IPS-20b (cell line): ENCODE measurements at regions not wholly inside any gene's neighbourhood (a gene's known extent, or its start where the extent isn't known, plus 50 kb on each side); places are given as distances from the start of the nearest gene placed in this dataset.

Experiments used
- H3K27ac ChIP-seq: one replicate; pipeline ENCODE4 v1.5.1; 2013; ENCODE audit warnings: low read length
- H3K27me3 ChIP-seq: 2 replicates; pipeline ENCODE4 v1.6.1; 2013; ENCODE audit warnings: mild to moderate bottlenecking, low read length, inconsistent platforms; ENCODE audit not compliant: insufficient read depth
- H3K36me3 ChIP-seq: 2 replicates; pipeline ENCODE4 v1.6.1; 2013; ENCODE audit warnings: low read depth, mild to moderate bottlenecking, inconsistent platforms, low read length, moderate library complexity; ENCODE audit not compliant: insufficient read depth
- H3K4me1 ChIP-seq: 2 replicates; pipeline ENCODE4 v1.6.1; 2013; ENCODE audit warnings: mild to moderate bottlenecking, control low read depth, inconsistent platforms, low read length, moderate library complexity; ENCODE audit not compliant: insufficient read depth
- H3K4me3 ChIP-seq: 2 replicates; pipeline ENCODE4 v1.5.1; 2013; ENCODE audit warnings: mild to moderate bottlenecking, low read length, inconsistent platforms
- H3K9ac ChIP-seq: 2 replicates; pipeline ENCODE4 v1.6.1; 2013; ENCODE audit warnings: low read depth, mild to moderate bottlenecking, inconsistent platforms, low read length, moderate library complexity
- H3K9me3 ChIP-seq: 2 replicates; pipeline ENCODE4 v1.6.1; 2013; ENCODE audit warnings: mild to moderate bottlenecking, low read depth, low read length, inconsistent platforms; ENCODE audit not compliant: insufficient read depth

GRCh38 chr1:38235705-38236104 lies 189.1 kb upstream of the POU3F1 start:
- H3K36me3 ChIP-seq = no peaks in the 10 kb centered on the region
- no peaks in the 10 kb centered on the region for H3K4me1 ChIP-seq
- no peak overlapping the region for H3K9ac ChIP-seq
- no peak overlapping the region for H3K27ac ChIP-seq
- no peaks in the 10 kb centered on the region for H3K9me3 ChIP-seq
- H3K4me3 ChIP-seq = no peak overlapping the region
- H3K27me3 ChIP-seq = 0 out of 2 replicates have a peak, but pooled peaks cover 3% of the 10 kb centered on the region

- Histone ChIP-seq H3K4me3 (no peak overlapping the region), H3K4me1 (no peaks in the 10 kb centered on the region), H3K36me3 (no peaks in the 10 kb centered on the region), H3K27ac (no peak overlapping the region), H3K9ac (no peak overlapping the region), H3K27me3 (0 out of 2 replicates have a peak, but pooled peaks cover 3% of the 10 kb centered on the region), H3K9me3 (peaks cover 5% of the 10 kb centered on the region; the same call in 1 of the 2 replicates)
Observed at GRCh38 chr1:38231941-38232340, 185.3 kb upstream of the POU3F1 start.

- no peak overlapping the region for H3K4me3 ChIP-seq
- no peak overlapping the region for H3K27ac ChIP-seq
- peaks cover 5% of the 10 kb centered on the region; the same call in 1 of the 2 replicates for H3K9me3 ChIP-seq
- no peaks in the 10 kb centered on the region for H3K4me1 ChIP-seq
- no peak overlapping the region for H3K9ac ChIP-seq
- no peaks in the 10 kb centered on the region for H3K27me3 ChIP-seq
- H3K36me3 ChIP-seq = no peaks in the 10 kb centered on the region
Observed at GRCh38 chr1:38228718-38229117, 182.1 kb upstream of the POU3F1 start.

DNA sequence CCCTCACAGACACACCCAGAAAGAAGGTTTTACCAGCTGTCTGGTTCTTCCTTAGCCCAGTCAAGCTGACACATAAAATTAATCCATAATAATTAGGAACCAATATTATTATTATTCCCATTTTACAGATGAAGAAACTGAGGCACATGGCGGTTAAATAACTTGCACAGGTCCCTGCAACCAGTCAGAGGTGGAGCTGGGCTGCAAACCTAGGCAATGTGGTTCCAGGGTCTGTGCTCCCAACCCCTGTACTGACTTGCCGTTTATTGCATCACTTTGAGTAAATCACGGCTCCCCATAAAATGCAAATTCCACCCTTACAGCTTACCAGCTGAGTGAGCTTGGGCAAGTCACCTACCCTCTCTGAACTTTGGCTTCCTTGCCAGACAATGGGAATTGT lies 179.2 kb upstream of the POU3F1 start:
- Histone ChIP-seq H3K27ac (no peak overlapping the region), H3K9me3 (peaks cover 5% of the 10 kb centered on the region; the same call in 1 of the 2 replicates)

GRCh38 chr1:38223391-38223790 lies 176.8 kb upstream of the POU3F1 start:
- Histone ChIP-seq H3K4me3 (no peak overlapping the region), H3K9ac (no peak overlapping the region), H3K27ac (no peak overlapping the region), H3K9me3 (no peaks in the 10 kb centered on the region), H3K36me3 (no peaks in the 10 kb centered on the region), H3K27me3 (peaks cover 32% of the 10 kb centered on the region; the same call in 1 of the 2 replicates), H3K4me1 (peaks cover 20% of the 10 kb centered on the region)

More for the DNA sequence above, 179.2 kb upstream of the POU3F1 start:
- Histone ChIP-seq H3K27me3 (peaks cover 14% of the 10 kb centered on the region; the same call in 1 of the 2 replicates), H3K9ac (no peak overlapping the region), H3K36me3 (no peaks in the 10 kb centered on the region), H3K4me3 (no peak overlapping the region), H3K4me1 (peaks cover 17% of the 10 kb centered on the region)

DNA sequence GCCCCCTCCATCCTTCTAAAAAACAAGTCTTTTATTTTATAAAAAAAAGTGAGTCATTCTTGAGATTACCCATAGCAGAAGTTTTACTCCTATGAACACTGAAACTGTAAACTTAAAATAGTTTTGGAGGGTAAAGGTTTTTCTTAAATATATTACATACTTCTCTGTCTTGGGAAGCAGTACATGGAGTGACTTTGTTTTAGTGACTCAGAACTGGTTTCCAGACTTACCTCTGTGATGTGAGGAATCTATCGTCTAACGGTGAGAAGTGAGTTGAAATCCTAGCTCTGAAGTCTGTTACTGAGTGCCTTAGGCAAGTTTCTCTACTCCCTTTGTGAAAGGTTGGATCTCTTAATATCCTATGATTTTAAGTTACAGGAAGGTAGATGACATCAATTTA lies 176.3 kb upstream of the POU3F1 start:
- no peaks in the 10 kb centered on the region for H3K9me3 ChIP-seq
- no peaks in the 10 kb centered on the region for H3K36me3 ChIP-seq
- peaks cover 20% of the 10 kb centered on the region for H3K4me1 ChIP-seq
- peaks cover 32% of the 10 kb centered on the region; the same call in 1 of the 2 replicates for H3K27me3 ChIP-seq
- no peak overlapping the region for H3K9ac ChIP-seq
- no peak overlapping the region for H3K27ac ChIP-seq
- H3K4me3 ChIP-seq = no peak overlapping the region

GRCh38 chr1:38221006-38221649 lies 174.5 kb upstream of the POU3F1 start:
- Histone ChIP-seq H3K9me3 (no peaks in the 10 kb centered on the region), H3K4me3 (no peak overlapping the region), H3K9ac (no peak overlapping the region), H3K27ac (no peak overlapping the region), H3K27me3 (peaks cover 32% of the 10 kb centered on the region; the same call in 1 of the 2 replicates), H3K36me3 (no peaks in the 10 kb centered on the region), H3K4me1 (peaks cover 20% of the 10 kb centered on the region)

- H3K4me1 ChIP-seq = peaks cover 15% of the 10 kb centered on the region
- no peak overlapping the region for H3K9ac ChIP-seq
- no peak overlapping the region for H3K27ac ChIP-seq
- no peaks in the 10 kb centered on the region for H3K9me3 ChIP-seq
- H3K36me3 ChIP-seq = no peaks in the 10 kb centered on the region
- H3K27me3 ChIP-seq = peaks cover 32% of the 10 kb centered on the region; the same call in 1 of the 2 replicates
- no peak overlapping the region for H3K4me3 ChIP-seq
Observed at GRCh38 chr1:38217316-38217715, 170.7 kb upstream of the POU3F1 start.

DNA sequence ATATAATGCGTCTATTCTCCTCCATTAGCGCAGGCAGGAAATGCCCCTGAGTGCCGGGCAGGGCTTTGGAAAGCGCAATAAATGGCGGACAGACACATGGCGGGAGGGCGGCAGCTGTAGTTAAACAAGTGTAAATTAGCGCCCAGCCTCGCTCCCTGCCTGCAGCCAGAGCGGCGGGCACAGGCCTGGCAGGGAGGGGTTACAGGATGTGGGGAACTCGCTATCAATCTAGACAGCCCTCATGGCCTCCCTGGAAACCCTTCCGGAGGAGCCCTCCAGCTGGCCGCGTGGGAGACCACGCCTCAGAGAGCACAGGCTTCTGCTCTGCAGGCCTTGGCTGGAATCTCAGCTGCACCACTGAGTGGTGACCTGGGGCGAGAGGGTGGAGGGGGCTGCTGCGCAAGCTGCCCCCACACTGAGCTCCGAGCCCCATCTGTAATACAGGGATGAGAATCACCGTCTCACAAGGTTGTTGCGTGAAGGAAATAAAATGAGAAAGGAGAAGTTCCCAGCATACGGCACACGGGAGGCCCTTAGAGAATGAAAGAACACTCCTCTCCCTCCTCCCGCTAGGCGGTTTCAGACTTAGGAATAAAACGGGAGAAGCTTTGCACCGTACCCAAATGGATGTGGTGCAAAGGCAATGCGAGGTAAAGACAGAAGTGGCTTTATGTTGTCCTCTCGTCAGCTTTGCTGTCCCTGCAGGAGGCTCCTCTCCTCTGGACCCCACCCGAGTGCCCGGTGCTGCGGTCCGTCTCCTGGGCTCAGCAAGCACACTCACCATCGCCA lies 167.2 kb upstream of the POU3F1 start:
- Histone ChIP-seq H3K4me3 (no peak overlapping the region), H3K9me3 (no peaks in the 10 kb centered on the region), H3K27ac (no peak overlapping the region), H3K4me1 (no peaks in the 10 kb centered on the region), H3K36me3 (no peaks in the 10 kb centered on the region), H3K27me3 (peaks cover under 1% of the 10 kb centered on the region; the same call in 1 of the 2 replicates), H3K9ac (no peak overlapping the region)

DNA sequence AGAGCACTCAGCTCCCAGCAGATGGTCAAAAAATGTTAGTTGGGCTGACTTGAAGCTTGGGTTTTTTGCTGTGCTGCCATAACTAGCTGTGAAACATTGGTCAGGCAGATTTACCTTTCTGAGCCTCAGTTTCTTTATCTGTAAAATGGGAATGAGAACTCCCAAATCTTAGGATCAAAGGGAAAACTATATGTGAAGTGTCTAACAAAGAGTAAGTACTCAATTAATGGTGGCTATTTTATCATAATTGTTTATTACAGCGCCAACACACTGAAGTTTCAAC lies 164.2 kb upstream of the POU3F1 start:
- Histone ChIP-seq H3K4me3 (no peak overlapping the region), H3K9me3 (no peaks in the 10 kb centered on the region), H3K36me3 (no peaks in the 10 kb centered on the region), H3K9ac (no peak overlapping the region), H3K27ac (no peak overlapping the region), H3K27me3 (no peaks in the 10 kb centered on the region), H3K4me1 (no peaks in the 10 kb centered on the region)

DNA sequence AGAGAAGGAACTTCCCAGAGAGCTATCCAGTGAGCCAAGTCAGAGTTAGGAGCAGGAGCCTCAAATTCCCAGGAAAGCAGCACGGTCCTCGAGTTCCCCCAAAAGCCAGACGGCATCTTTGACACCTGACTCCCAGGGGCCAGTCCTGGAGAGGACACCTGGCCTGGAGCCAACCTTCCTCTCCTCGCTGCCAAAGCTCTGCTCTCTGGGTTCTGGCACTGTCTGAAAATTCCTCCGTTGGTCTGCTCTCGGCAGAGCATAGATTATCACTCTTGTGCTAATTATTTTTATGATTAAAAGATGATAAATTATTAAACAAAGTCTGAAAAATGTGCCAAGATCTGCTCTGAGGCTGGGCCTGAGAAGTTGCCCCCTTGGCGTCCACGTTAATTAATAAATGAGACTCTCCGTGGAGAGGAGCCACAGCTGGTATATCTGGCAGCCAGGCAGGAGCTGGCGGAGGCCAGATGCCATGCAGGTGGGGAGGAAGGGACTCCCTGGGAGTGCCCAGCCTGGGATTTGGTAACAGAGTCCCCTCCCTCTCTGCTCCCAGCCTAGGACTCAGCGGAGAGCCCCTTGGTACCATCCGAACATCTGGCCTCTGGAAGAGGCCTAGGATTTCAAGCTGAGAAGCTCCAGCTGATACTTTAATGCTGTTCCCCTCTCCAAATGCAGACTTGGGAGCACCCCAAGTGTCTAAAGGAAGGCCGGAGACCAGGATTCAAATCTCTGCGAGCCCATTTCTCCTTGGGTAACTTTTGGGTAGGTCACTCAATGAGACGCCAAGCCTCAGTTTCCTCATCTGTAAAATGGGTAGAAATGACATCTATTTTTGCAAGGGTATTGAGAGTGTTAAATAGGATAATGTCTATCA lies 163.7 kb upstream of the POU3F1 start:
- H3K36me3 ChIP-seq = no peaks in the 10 kb centered on the region
- H3K9ac ChIP-seq = no peak overlapping the region
- H3K4me3 ChIP-seq = no peak overlapping the region
- no peaks in the 10 kb centered on the region for H3K9me3 ChIP-seq
- H3K4me1 ChIP-seq = no peaks in the 10 kb centered on the region
- H3K27me3 ChIP-seq = no peaks in the 10 kb centered on the region
- no peak overlapping the region for H3K27ac ChIP-seq
